Epithelial cell of proximal tubule (primary cell): ENCODE measurements at regions not wholly inside any gene's neighbourhood (a gene's known extent, or its start where the extent isn't known, plus 50 kb on each side); places are given as distances from the start of the nearest gene placed in this dataset.
A peak's percentile ranks its signal among the peaks of the same experiment; 100 is the strongest.
"Not testable (repeated sequence)": the region's sequence is repeated elsewhere in the genome, so short reads cannot be mapped to it uniquely, and the experiment has no call there.

Experiments used
- DNase-seq: peaks from one replicate; pipeline ENCODE4 v3.0.0-alpha.2; 2011; ENCODE audit warnings: low read depth
- H3K4me3 ChIP-seq: 2 replicates; pipeline ENCODE4 v1.5.1; 2011; ENCODE audit warnings: low read depth, mild to moderate bottlenecking, low read length
- TF ChIP-seq, protein P1 (sequence below): conservative IDR thresholded peaks from 2 replicates; pipeline ENCODE4 v1.5.1; 2012; ENCODE audit warnings: low read depth, mild to moderate bottlenecking, low read length

DNA sequence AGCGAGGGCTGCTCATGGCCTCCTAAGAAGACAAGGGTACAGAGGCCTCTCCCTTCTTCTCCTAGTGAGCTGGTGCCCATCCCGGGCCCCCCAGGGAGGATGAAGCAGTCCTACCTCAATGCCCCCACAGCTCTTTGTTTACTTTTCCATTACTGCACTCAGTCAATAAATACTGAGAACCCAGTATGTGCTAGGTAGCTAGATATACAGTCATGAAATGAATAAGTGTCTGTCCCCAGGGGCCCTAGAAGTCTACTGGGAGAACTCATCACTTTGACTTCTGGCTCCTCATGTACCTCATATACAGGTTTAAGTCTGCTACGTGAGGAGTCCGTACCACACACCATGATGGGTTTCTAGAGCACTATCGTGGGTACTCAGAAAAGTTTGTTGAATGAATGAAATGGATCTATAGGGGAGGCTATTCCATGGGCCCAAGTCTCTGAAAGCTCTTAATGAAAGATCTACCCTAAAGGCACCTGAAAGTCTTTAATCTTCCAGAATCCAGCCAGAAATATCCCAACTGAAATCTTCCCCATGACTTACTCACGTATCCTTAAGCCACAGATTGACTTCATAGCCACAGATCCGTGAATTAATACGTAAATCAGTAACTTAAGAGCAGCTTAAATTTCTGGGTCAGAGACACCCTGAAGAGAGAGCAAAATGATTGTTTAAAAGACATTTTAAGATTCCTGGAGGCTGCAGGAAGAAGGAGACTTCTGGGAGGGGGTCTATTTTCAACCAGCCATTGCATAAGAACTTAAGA, 51.6 kb upstream of the POMP start:
- TF ChIP-seq, protein P1, sequence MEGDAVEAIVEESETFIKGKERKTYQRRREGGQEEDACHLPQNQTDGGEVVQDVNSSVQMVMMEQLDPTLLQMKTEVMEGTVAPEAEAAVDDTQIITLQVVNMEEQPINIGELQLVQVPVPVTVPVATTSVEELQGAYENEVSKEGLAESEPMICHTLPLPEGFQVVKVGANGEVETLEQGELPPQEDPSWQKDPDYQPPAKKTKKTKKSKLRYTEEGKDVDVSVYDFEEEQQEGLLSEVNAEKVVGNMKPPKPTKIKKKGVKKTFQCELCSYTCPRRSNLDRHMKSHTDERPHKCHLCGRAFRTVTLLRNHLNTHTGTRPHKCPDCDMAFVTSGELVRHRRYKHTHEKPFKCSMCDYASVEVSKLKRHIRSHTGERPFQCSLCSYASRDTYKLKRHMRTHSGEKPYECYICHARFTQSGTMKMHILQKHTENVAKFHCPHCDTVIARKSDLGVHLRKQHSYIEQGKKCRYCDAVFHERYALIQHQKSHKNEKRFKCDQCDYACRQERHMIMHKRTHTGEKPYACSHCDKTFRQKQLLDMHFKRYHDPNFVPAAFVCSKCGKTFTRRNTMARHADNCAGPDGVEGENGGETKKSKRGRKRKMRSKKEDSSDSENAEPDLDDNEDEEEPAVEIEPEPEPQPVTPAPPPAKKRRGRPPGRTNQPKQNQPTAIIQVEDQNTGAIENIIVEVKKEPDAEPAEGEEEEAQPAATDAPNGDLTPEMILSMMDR: no peak
- peak; percentile 62 for DNase-seq
- no peak overlapping the region for H3K4me3 ChIP-seq

DNA sequence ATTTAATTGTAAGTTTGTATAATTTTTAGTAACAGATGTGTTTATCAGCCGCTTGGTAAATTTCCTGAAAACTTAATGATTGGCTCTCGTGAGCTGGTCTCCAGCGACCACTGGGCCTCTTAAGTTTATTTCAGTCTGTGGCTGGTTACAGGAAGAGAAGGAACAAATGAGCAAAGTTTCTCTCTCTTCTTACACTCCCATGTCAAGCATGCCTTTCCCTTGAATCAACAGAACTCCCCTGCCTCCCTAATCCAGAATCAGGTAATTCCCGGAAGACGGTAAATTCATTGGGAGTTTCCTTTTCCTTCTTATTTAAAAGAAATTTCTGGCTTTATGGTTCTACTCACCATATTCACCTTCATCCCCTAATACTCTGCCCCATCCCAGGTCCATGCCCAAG, 52.5 kb upstream of the POMP start:
- TF ChIP-seq, protein P1: no peak
- no peak for DNase-seq
- no peak overlapping the region for H3K4me3 ChIP-seq

DNA sequence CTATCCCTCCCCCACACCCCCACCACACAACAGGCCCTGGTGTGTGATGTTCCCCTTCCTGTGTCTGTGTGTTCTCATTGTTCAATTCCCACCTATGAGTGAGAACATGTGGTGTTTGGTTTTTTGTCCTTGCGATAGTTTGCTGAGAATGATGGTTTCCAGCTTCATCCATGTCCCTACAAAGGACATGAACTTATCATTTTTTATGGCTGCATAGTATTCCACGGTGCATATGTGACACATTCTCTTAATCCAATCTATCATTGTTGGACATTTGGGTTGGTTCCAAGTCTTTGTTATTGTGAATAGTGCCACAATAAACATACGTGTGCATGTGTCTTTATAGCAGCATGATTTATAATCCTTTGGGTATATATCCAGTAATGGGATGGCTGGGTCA, 53.8 kb upstream of the POMP start:
- H3K4me3 ChIP-seq, DNase-seq: not testable (repeated sequence)

DNA sequence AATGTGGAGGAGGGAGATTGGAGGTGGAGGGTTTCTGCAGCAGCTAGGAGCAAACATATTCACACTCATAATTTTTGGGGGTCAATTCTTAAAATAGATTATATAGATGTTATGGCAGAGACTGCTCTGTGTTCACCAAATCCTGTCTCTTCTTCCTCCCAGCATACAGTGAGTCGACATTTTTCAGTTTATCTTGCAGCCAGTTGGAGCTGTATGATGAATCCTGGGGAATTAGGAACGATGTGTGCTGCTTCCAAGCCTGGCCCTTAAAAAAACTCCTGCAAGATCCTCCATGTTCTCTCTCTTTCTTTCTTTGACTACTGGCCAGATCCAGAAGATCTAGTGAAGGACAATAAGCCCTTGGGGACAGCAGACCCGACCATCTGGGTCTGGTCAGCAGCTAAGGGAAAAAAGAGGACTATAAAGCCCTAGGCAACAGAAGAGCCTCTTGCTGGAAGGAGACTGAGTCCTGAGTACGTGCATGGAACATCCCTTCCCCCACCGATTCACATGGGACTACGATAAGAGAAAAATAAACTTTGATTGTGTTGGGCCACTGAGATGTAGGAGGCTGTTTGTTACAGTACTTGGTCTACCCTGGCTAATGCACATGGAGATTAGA, 55.8 kb upstream of the POMP start:
- TF ChIP-seq, protein P1: no peak
- DNase-seq: no peak
- H3K4me3 ChIP-seq: no peak overlapping the region

DNA sequence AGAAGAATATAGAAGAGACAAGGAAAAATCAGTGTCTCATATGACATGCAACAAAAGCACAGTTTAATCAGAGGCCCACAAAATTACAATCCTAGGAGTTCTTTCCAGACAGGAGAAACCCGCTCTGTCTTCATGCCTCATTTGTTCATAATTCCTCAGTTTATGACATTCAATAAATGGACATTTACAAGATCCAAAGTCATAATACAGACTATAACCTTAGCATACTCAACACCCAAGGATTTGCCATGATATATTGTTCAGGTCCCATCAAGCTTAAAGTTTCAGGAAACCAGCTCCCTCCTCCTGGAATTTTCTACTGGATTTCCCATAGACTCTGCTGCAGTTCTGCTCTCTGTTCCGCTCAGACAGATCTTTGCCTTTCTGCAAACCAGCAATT, 56.4 kb upstream of the POMP start:
- no peak for DNase-seq
- TF ChIP-seq, protein P1: no peak
- H3K4me3 ChIP-seq: no peak overlapping the region

DNA sequence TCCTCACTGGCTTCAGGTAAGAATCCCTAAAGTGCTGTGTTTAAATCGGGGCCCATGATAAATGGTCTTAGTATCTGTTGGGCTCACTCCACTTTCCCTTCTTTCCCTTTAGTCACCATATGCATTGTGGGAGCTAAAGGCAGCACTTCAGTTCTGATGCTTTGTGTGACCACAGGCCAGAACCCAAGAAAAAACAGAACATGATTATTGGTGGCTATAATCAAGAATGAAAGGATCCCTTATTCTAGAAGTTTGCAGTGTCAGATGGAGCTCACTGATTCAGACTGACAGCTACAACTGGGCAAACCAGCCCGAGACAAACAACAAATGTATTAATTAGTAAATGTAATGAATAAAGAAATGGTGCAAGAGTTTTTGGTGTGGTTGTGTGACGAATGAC, 57.3 kb upstream of the POMP start:
- no peak overlapping the region for H3K4me3 ChIP-seq
- TF ChIP-seq, protein P1: no peak
- DNase-seq: no peak

DNA sequence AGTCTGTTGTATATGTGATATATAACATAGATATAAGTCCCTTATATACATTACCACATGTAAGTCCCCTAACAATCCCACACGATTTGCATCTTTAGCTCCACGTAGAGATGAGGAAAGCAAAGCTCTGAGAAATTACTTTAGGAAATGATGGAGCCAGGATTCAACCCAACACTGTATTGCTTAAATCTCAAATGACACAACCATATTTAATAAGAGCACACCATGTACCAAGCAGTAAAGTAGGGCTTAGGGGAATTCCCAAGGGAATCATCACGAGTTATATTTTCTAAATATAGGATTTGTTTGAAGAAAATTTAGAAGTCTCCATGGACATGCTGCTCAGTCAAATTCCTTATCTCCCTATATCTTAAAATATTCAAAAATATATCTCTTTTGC, 61.3 kb upstream of the POMP start:
- TF ChIP-seq, protein P1: no peak
- H3K4me3 ChIP-seq: no peak overlapping the region
- DNase-seq: no peak
